Dedifferentiated amniotic fluid mesenchymal stem cell (primary cell): ENCODE measurements at regions not wholly inside any gene's neighbourhood (a gene's known extent, or its start where the extent isn't known, plus 50 kb on each side); places are given as distances from the start of the nearest gene placed in this dataset.

Source experiments
- DNase-seq: peaks from one replicate; pipeline ENCODE4 v3.0.0-alpha.2; 2016; ENCODE audit errors: extremely low spot score

DNA sequence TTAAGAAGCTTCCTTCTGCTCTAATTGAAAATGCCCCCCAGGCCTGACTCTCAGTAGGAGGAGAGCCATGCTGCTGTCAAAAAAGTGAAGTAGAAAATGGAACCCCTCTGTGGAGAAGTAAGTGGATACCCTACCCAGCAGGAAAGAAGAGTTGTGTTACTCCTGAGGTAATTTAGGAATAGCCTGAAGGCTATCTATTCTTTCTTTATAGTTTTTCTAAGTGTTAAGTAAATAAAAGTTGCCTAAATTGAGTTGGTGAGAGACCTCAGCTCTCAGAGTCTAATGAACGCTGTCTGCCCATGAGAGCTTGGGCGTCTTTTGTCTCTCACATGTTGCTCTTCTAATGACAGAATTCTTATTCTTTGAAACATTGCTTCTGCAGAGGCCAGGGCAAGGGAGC, 116.2 kb downstream of the NSUN3 start:
- no peak for DNase-seq

- no peak for DNase-seq
These were observed 120.7 kb downstream of the NSUN3 start for GRCh38 chr3:94183551-94183950.

DNA sequence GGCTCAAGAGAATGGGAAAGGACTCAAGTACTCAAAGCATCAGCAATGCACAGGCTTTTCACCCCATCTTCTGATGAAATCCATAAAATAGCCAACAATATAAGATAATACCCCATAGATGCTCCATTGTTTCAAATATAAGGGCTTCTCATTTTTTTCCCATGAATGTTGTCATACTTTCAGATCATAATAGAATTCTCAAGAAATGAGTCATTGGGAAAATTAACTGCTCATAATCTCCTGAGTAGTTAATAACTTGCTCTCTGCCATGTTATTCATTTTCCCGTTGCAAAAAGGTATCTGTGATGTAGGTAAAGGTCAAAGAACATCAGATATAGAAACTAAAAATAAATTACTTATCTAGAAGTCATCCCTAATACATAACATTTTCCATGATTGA, 121.9 kb downstream of the NSUN3 start:
- DNase-seq, result no peak

- DNase-seq, result no peak
These were observed 122.9 kb downstream of the NSUN3 start for GRCh38 chr3:94185753-94186152.

- no peak for DNase-seq
These were observed 124.8 kb downstream of the NSUN3 start for GRCh38 chr3:94187697-94188096.

- DNase-seq, result no peak
These were observed 132.5 kb downstream of the NSUN3 start for GRCh38 chr3:94195381-94195780.

GRCh38 chr3:94206291-94206690, 143.4 kb downstream of the NSUN3 start:
- no peak for DNase-seq

GRCh38 chr3:94210256-94210655, 147.4 kb downstream of the NSUN3 start:
- no peak for DNase-seq

DNA sequence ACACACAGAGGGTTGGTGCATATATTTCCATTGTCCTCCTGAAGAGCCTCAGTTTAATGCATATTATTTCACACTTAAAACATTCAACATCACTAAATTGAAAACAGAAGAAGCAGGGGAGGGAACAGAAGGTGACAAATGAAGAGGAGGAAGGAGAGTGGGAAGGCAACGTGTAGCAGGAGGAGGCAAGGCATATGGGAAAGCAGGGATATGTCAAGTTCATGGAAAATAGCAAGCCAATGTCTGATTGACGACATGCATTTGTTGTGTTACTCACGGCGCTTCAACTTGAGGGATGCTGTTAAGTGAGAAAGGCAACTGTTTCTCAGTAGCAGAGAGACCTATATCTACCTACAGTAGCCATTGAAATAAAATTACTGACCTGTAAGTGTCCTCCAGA, 154.5 kb downstream of the NSUN3 start:
- no peak for DNase-seq

DNA sequence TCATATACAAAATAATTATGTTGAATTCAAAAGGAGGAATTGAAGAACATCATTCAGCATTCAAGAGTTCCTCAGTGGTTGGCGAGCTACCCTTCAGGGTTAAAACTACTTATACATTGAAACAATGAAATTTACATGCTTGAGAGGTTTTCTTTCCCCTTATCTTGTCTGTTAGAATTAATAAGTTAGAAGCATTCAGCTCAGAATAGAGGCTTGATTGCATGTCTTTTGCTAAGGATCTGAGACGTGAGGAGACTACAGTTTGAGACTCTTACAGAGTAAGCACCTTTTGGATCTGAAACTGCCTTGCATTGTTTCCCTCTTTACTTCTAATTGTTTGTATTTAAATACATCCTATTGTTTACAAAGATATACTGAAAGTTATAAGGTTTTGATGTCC, 157.6 kb downstream of the NSUN3 start:
- no peak for DNase-seq

DNA sequence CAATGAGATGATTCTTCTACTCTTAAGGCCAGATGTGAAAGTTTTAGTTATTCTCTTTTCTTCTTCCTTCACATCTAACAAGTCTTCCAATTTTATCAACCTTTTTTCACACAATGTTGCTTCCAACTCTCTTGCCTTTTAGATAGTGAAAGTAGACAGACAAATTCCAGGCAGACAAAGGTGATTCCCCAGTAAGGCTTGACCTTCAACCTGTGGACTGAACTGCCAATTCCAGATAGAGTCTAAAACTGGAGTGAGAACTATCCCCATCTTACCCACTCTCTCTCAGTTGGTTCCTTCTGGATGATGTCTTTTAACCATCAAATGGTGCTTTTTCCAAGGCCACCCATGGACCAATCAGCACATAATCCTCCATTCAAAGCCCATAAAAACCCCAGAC, 159.0 kb downstream of the NSUN3 start:
- DNase-seq, result no peak

DNA sequence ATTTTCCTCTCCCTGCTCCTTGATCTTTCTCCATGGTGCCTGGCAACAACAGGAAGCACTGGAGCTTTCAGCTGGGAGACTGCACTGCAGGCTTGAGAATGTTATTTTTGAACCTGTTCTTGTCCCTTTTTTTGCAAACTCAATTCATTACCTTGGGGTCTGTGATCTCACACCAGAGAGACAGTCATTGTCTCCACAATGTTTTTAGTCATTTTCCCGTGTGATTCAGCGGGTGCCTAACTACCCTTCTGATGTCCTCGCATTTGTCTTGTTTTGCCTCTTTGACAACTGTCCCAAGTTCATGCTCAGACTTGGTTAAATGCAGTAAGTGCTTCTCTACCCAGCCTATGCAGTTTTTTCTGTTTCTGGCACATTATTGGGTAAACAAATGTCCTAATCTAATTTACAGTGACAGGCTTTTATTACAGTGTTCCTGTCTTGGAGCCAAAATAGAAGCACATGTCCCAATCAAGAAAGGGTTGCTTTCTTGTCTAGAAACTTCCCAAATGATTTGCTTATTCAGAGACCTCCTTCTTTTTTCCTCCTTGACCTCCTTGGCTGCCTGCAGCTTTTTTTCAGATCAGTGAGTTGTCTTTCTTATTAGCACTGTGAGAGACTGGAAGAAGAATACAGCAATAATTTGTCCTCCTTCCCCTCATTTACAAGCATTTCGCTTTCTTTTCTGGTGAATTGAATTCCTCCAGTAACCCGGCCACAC, 162.4 kb downstream of the NSUN3 start:
- DNase-seq, result no peak

DNA sequence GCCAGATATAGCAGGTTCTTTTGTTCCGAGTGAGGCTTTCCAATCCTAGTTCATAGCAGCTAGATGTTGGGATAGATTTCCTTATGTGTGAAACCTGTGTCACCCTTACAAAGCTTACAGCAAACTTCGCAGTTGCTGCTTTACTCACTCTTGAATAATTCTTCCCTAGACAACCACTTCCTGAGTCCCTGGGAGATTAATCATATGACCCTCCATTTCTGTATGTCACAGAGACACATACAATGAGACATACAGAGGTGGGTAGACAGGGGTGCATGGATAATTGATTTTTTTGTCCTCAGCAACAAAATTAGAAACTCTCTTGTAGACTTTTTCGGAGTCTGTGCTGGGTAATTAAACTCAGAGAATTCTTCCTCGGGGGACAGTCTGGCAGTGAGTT, 163.2 kb downstream of the NSUN3 start:
- DNase-seq, result no peak

- no peak for DNase-seq
These were observed 170.1 kb downstream of the NSUN3 start for GRCh38 chr3:94232921-94233320.

DNA sequence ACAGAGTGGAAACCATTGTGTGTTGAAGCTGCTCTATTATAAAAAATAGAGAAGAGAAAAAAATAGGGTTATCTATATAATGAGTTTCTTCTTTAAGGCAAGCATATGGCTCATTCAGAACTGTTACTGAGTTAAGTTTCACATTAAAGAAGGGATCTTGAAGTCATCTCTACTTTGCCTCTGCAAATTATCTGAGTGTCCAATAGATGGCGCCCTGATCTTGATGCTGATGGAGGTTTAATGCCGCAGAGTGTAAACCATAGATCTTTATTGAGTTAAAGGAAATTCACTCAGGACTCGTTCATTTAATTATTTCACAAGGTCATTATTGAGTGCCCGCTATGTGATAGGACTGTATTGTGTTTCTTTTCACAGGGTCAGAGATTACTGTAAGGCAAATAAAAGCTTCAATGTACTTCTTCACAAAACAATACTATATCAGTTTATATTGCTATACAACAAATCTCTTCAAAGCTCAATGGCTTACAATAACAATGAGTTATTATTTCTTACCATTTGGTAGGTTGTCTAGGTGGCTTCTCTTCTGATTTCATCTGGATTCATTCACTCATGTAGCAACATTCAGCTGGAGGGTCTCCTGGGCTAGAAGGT, 171.4 kb downstream of the NSUN3 start:
- DNase-seq, result no peak

DNA sequence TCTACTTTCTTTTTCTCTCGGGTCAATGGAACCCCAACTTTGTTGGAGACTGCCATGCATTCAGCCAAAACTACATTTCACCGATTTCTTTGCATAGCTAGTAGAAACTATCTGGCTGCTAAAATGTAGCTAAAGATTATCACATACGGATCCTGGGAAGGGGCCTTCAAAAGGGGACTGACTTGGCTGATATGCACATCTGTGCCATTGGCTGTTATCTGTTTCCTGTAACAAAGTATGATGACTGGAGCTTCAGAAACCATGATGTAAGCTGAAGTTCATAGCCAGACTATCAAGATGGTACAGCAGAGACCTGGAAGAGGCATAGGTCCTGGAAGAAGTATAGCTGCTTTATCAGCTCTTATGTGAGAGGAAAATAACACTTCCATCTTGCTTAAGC, 179.1 kb downstream of the NSUN3 start:
- no peak for DNase-seq

DNA sequence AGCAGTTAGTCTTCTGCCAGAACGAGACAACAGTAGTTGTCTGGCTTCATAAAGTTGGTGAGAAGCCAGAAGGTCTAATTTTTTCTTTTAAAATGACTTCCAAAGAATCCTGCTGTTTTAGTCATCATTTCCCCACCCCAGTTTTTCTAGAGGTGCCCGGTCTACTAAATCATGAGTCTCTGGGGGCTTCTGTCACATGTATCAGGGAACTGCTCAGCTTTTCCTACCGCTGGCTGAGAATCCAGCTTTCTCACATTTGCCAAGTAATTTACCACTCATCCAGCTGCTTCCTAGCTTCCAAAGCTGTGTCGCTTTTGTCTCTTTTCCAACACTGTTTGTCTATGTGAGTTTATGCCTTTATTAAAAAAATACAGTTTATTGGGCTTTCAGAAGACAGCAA, 183.3 kb downstream of the NSUN3 start:
- no peak for DNase-seq

DNA sequence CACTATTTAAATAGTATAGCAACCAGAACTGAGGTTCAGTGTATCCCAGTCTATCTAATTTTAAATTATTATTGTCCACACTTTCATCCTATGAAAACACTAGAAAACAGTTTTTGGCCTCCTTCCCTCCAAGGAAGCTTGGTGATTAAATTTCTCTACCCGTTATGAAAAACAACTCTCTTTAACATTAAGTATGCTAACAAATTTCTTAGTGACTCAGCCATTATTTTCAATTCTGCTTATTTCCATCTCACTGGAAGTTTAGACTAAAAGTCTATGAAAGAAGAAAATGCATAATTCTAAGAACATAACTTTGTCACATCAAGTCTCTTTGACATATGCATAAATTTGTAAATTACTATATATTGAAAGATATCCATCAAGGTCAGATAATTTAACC, 185.2 kb downstream of the NSUN3 start:
- no peak for DNase-seq

DNA sequence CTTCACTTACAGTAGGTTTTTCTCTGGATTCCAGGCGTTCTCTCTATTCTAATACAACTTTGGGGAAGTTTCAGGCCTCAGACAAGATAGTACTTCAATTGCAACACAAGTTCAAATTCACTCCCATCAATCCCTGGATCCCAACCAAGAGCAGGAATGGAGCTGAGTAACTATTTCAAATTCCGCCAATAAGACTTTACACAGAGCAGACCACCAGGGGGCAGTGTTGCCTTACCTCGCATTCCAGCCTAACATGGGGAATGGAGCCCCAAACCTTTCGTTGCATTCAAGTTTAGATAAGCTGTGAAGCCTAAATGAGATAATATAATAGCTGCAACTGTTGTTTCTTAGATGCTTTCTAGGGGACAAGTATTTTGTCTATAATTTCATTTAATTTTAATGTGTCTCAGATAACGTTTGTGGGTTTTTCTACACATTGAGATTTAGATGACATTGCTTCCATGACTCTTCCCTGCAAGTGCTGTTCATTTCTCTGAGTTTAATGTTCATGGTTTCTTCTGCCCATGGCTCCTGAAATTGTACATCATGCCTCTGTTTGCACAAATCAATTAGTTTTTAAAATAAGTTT, 186.7 kb downstream of the NSUN3 start:
- peak; percentile 30 for DNase-seq

DNA sequence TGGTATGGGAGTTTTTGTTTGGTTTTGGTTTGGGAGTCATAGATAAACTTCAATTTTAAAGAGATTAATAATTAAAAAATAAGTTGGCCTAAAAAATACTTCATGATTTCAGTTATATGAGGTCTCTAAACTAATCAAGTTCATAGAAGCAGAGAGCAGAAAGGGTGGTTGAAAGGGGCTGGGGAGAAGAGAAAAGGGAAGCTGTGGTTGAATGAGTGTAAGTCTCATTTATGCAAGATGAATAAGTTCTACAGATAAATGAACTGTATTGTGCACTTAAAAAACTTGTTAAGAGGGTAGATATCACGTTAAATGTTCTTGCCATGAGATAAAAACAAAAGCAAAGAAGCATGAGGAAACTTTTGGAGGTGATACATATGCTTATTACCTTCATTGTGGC, 188.7 kb downstream of the NSUN3 start:
- DNase-seq, result no peak

- DNase-seq, result no peak
These were observed 189.5 kb downstream of the NSUN3 start for GRCh38 chr3:94252316-94252715.

- no peak for DNase-seq
These were observed 194.3 kb downstream of the NSUN3 start for GRCh38 chr3:94256888-94257813.
